Gastrocnemius medialis (tissue), 4 donors: ENCODE measurements at regions not wholly inside any gene's neighbourhood (a gene's known extent, or its start where the extent isn't known, plus 50 kb on each side); places are given as distances from the start of the nearest gene placed in this dataset.

ENCODE experiments used
- CTCF ChIP-seq, 5 experiments: fragments of 450-650 bp in 3 of 5; fragments of 200-600 bp in 2 of 5; sonication (generic) in 2 of 5; IDR thresholded peaks in 4 of 5; conservative IDR thresholded peaks in 1 of 5; 1 replicate in 4 of 5; 2 replicates in 1 of 5; pipeline ENCODE4 v1.5.1; 2016 to 2019; ENCODE audit warnings: antibody characterized with exemption in 5 of 5, mild to moderate bottlenecking in 3 of 5, moderate library complexity in 3 of 5
- POLR2A ChIP-seq, 2 donors: fragments of 450-650 bp; IDR thresholded peaks; one replicate each; pipeline ENCODE4 v1.6.1; 2017; ENCODE audit warnings: antibody characterized with exemption in 2 of 2, mild to moderate bottlenecking in 2 of 2, moderate library complexity in 2 of 2

GRCh38 chr14:98952593-98953350 lies 319.2 kb downstream of the BCL11B start:
- TF ChIP-seq POLR2A (IDR thresholded peaks at IDR 0.05) (no peak), CTCF (IDR thresholded peaks at IDR 0.05 in 4 of 5, conservative IDR thresholded peaks at IDR 0.05 in 1 of 5) (no peak)
